ENCODE measurements at regions not wholly inside any gene's neighbourhood (a gene's known extent, or its start where the extent isn't known, plus 50 kb on each side); places are given as distances from the start of the nearest gene placed in this dataset.

GRCh38 chr14:29310210-29310609, 543.6 kb downstream of the FOXG1 start:
- ATAC-seq, result no peak
- TF ChIP-seq TOX (CRISPR knock-in tag; IDR thresholded peaks at IDR 0.05; ENCODE audit: borderline replicate concordance), result no peak
- no peak for TF ChIP-seq POU6F1 (CRISPR knock-in tag; IDR thresholded peaks at IDR 0.05; ENCODE audit: borderline replicate concordance, low read depth)
- TF ChIP-seq TCF4 (CRISPR knock-in tag; IDR thresholded peaks at IDR 0.05; ENCODE audit: borderline replicate concordance), result no peak
- no peak for TF ChIP-seq ZFP30 (CRISPR knock-in tag; IDR thresholded peaks at IDR 0.05)
- no peak for TF ChIP-seq ISL1 (CRISPR knock-in tag; IDR thresholded peaks at IDR 0.05)
- TF ChIP-seq PATZ1 (CRISPR knock-in tag; IDR thresholded peaks at IDR 0.05; ENCODE audit: borderline replicate concordance), result no peak
- TF ChIP-seq CREB5 (CRISPR knock-in tag; IDR thresholded peaks at IDR 0.05; ENCODE audit: low read depth), result no peak
- no peak for TF ChIP-seq OSR1 (CRISPR knock-in tag; IDR thresholded peaks at IDR 0.05)
- TF ChIP-seq ZC3H10 (CRISPR knock-in tag; IDR thresholded peaks at IDR 0.05), result no peak
- no peak for TF ChIP-seq GLIS3 (CRISPR knock-in tag; IDR thresholded peaks at IDR 0.05)
- no peak for TF ChIP-seq ARNTL (CRISPR knock-in tag; IDR thresholded peaks at IDR 0.05; ENCODE audit: borderline replicate concordance, low read depth)
- TF ChIP-seq TSHZ2 (CRISPR knock-in tag; IDR thresholded peaks at IDR 0.05), result no peak
- no peak for TF ChIP-seq BACH2 (CRISPR knock-in tag; IDR thresholded peaks at IDR 0.05; ENCODE audit: borderline replicate concordance)
- no peak for TF ChIP-seq CSDC2 (CRISPR knock-in tag; IDR thresholded peaks at IDR 0.05)
- no peak for TF ChIP-seq ZNF8 (CRISPR knock-in tag; IDR thresholded peaks at IDR 0.05)
- TF ChIP-seq CSRNP3 (CRISPR knock-in tag; IDR thresholded peaks at IDR 0.05), result no peak

- peak; percentile 40; the same call in 2 of the 3 replicates for ATAC-seq
- TF ChIP-seq ARNTL (CRISPR knock-in tag; IDR thresholded peaks at IDR 0.05; ENCODE audit: borderline replicate concordance, low read depth) (no peak), BACH2 (CRISPR knock-in tag; IDR thresholded peaks at IDR 0.05; ENCODE audit: borderline replicate concordance) (no peak), TSHZ2 (CRISPR knock-in tag; IDR thresholded peaks at IDR 0.05) (no peak), TOX (CRISPR knock-in tag; IDR thresholded peaks at IDR 0.05; ENCODE audit: borderline replicate concordance) (no peak), OSR1 (CRISPR knock-in tag; IDR thresholded peaks at IDR 0.05) (no peak), ESRRG (CRISPR knock-in tag; IDR thresholded peaks at IDR 0.05) (no peak), POU6F1 (CRISPR knock-in tag; IDR thresholded peaks at IDR 0.05; ENCODE audit: borderline replicate concordance, low read depth) (no peak), PATZ1 (CRISPR knock-in tag; IDR thresholded peaks at IDR 0.05; ENCODE audit: borderline replicate concordance) (no peak), ZNF565 (CRISPR knock-in tag; conservative IDR thresholded peaks at IDR 0.05; ENCODE audit: low read depth) (no peak), TCF4 (CRISPR knock-in tag; IDR thresholded peaks at IDR 0.05; ENCODE audit: borderline replicate concordance) (no peak), SNAI2 (CRISPR knock-in tag; IDR thresholded peaks at IDR 0.05) (no peak), ZC3H10 (CRISPR knock-in tag; IDR thresholded peaks at IDR 0.05) (no peak), ZNF70 (CRISPR knock-in tag; IDR thresholded peaks at IDR 0.05) (no peak), RARB (CRISPR knock-in tag; IDR thresholded peaks at IDR 0.05) (no peak), GLIS3 (CRISPR knock-in tag; IDR thresholded peaks at IDR 0.05) (no peak), ISL1 (CRISPR knock-in tag; IDR thresholded peaks at IDR 0.05) (no peak), ZNF8 (CRISPR knock-in tag; IDR thresholded peaks at IDR 0.05) (no peak)
Observed at GRCh38 chr14:29310757-29311156, 544.2 kb downstream of the FOXG1 start.
